Endothelial cell of umbilical vein (primary cell): ENCODE measurements at regions not wholly inside any gene's neighbourhood (a gene's known extent, or its start where the extent isn't known, plus 50 kb on each side); places are given as distances from the start of the nearest gene placed in this dataset.

Source experiments
- BruUV-seq: library from RNA; stranded (reverse); fragments of 400-500 nt; replicated peaks from 2 replicates; lab custom pipeline; 2021; lab: Mats Ljungman, UMichigan
- CTCF ChIA-PET: fragments of 300-600, 350-600 bp; sonication (Branson Sonifier 250); formaldehyde crosslinking; loops from one replicate; lab custom pipeline; 2021; ENCODE audit warnings: antibody characterized with exemption, inconsistent platforms; lab: Charles Lee
- POLR2A ChIA-PET: fragments of 300-600, 350-600 bp; sonication (Branson Sonifier 250); formaldehyde crosslinking; loops from one replicate; lab custom pipeline; 2021; ENCODE audit warnings: antibody characterized with exemption, inconsistent platforms; lab: Charles Lee
- DNase-seq: peaks from one replicate; pipeline ENCODE4 v3.0.0-alpha.2; 2011; ENCODE audit warnings: low read depth, low spot score
- FAIRE-seq: peaks from 2 replicates; lab custom pipeline; 2011; peaks lifted over from hg19 to GRCh38; lab: Jason Lieb, UNC
- H2AFZ ChIP-seq: 2 replicates; pipeline ENCODE4 v1.6.0; 2012; ENCODE audit warnings: low read depth, low read length, control low read depth, inconsistent platforms
- H3K27ac ChIP-seq: 2 replicates; pipeline ENCODE4 v1.5.1; 2011; ENCODE audit warnings: low read depth, mild to moderate bottlenecking, control low read depth, low read length, moderate library complexity; ENCODE audit not compliant: insufficient read depth
- H3K27me3 ChIP-seq, 2 experiments: 2 replicates each; pipeline versions ENCODE4 v1.6.0 to v1.6.1; 2011; ENCODE audit warnings: low read length in 2 of 2, mixed read lengths in 1 of 2; ENCODE audit not compliant: control insufficient read depth in 2 of 2, insufficient read depth in 2 of 2
- H3K36me3 ChIP-seq, 2 experiments: 2 replicates in 1 of 2; 3 replicates in 1 of 2; pipeline ENCODE4 v1.5.1; 2011; ENCODE audit warnings: low read length in 2 of 2, mild to moderate bottlenecking in 1 of 2, moderate library complexity in 1 of 2; ENCODE audit not compliant: control insufficient read depth in 2 of 2, insufficient read depth in 2 of 2; ENCODE audit errors: extremely low read depth in 1 of 2
- H3K4me1 ChIP-seq: 3 replicates; pipeline ENCODE4 v1.5.1; 2011; ENCODE audit warnings: mild to moderate bottlenecking, low read length; ENCODE audit not compliant: control insufficient read depth, insufficient read depth; ENCODE audit errors: extremely low read depth
- H3K4me2 ChIP-seq: 2 replicates; pipeline ENCODE4 v1.6.1; 2011; ENCODE audit warnings: low read length, control low read depth, mixed read lengths; ENCODE audit not compliant: insufficient read depth
- H3K4me3 ChIP-seq, 3 experiments: fragments of 200-600 bp in 1 of 3; sonication (generic), shearing (Covaris generic) in 1 of 3; replicated peaks in 1 of 3; 2 replicates each; pipeline ENCODE4 v1.5.1; 2011 to 2016; ENCODE audit warnings: control low read depth in 3 of 3, low read length in 3 of 3, mild to moderate bottlenecking in 2 of 3, inconsistent platforms in 1 of 3, low read depth in 1 of 3, moderate library complexity in 1 of 3; ENCODE audit not compliant: insufficient read depth in 1 of 3
- H3K79me2 ChIP-seq: 2 replicates; pipeline ENCODE4 v1.6.0; 2012; ENCODE audit warnings: low read length, inconsistent platforms; ENCODE audit not compliant: control insufficient read depth, insufficient read depth
- H3K9ac ChIP-seq: replicated peaks from 2 replicates; pipeline ENCODE3; 2011; ENCODE audit warnings: low read length, control low read depth; ENCODE audit not compliant: insufficient read depth; ENCODE audit errors: extremely low read depth
- H3K9me1 ChIP-seq: replicated peaks from 3 replicates; pipeline ENCODE4 v1.6.0; 2011; ENCODE audit warnings: mild to moderate bottlenecking, low read length; ENCODE audit not compliant: control insufficient read depth, insufficient read depth; ENCODE audit errors: extremely low read depth
- H3K9me3 ChIP-seq: replicated peaks from 2 replicates; pipeline ENCODE4 v1.5.1; 2012; ENCODE audit warnings: low read length, inconsistent platforms; ENCODE audit not compliant: control insufficient read depth, insufficient read depth
- H4K20me1 ChIP-seq: replicated peaks from 2 replicates; pipeline ENCODE3; 2011; ENCODE audit warnings: mild to moderate bottlenecking, low read length; ENCODE audit not compliant: control insufficient read depth, insufficient read depth; ENCODE audit errors: extremely low read depth
- EZH2 ChIP-seq: IDR thresholded peaks from 2 replicates; pipeline ENCODE4 v1.6.1; 2012; ENCODE audit warnings: borderline replicate concordance, low read depth, mild to moderate bottlenecking, moderate library complexity, low read length, inconsistent platforms; ENCODE audit not compliant: severe bottlenecking
- FOS ChIP-seq: IDR thresholded peaks from 2 replicates; pipeline ENCODE4 v1.6.1; 2011; ENCODE audit warnings: mild to moderate bottlenecking, low read length, moderate library complexity, borderline replicate concordance; ENCODE audit not compliant: insufficient read depth
- GATA2 ChIP-seq: IDR thresholded peaks from 2 replicates; pipeline ENCODE4 v1.7.0; 2011; ENCODE audit warnings: low read depth, mild to moderate bottlenecking, moderate library complexity, mixed read lengths, low read length; ENCODE audit not compliant: insufficient read length, insufficient read depth
- JUN ChIP-seq: IDR thresholded peaks from 2 replicates; pipeline ENCODE4 v1.6.1; 2011; ENCODE audit warnings: borderline replicate concordance, low read depth; ENCODE audit not compliant: insufficient read length, insufficient read depth
- MAX ChIP-seq: IDR thresholded peaks from 2 replicates; pipeline ENCODE4 v1.6.1; 2011; ENCODE audit not compliant: insufficient read depth, insufficient read length
- MYC ChIP-seq: IDR thresholded peaks from one replicate; pipeline ENCODE4 v1.6.1; 2011; ENCODE audit warnings: mild to moderate bottlenecking, low read depth, low read length
- POLR2A ChIP-seq: IDR thresholded peaks from 2 replicates; pipeline ENCODE4 v1.6.1; 2012; ENCODE audit warnings: low read depth, mild to moderate bottlenecking, control low read depth, low read length
- POLR2AphosphoS5 ChIP-seq: IDR thresholded peaks from 2 replicates; pipeline ENCODE4 v1.6.1; 2012; ENCODE audit warnings: low read depth, mild to moderate bottlenecking, control low read depth, low read length, moderate library complexity; ENCODE audit not compliant: insufficient read depth
- dilution Hi-C: fragments of 300-500 bp; cut with MboI; formaldehyde crosslinking; loops from one replicate; pipeline ENCODE4 v1.15.0; 2019; ENCODE audit warnings: low sequenced_read_pairs; ENCODE audit not compliant: extremely low pct_ligation_motif_present
- intact Hi-C: fragments of 100-400 bp; cut with micrococcal nuclease; formaldehyde crosslinking; loops from one replicate; pipeline ENCODE4 v1.10.0; 2022
- TF ChIP-seq, protein P1 (sequence below), 2 donors: IDR thresholded peaks; 1 replicate in 1 of 2; 2 replicates in 1 of 2; pipeline ENCODE4 v1.5.1; 2011; ENCODE audit warnings: low read length in 2 of 2, mild to moderate bottlenecking in 2 of 2, moderate library complexity in 2 of 2, control low read depth in 1 of 2, inconsistent platforms in 1 of 2, low read depth in 1 of 2; ENCODE audit not compliant: insufficient read depth in 1 of 2; ENCODE audit errors: extremely low read depth in 1 of 2

GRCh38 chr11:109726061-109726460 lies 304.1 kb downstream of the C11orf87 start:
- Histone ChIP-seq H3K27me3 (no peaks in the 10 kb centered on the region), H3K4me3 (no peak overlapping the region), H3K4me1 (no peaks in the 10 kb centered on the region), H3K9me3 (no peaks in the 10 kb centered on the region), H3K9ac (no peak overlapping the region), H3K79me2 (no peaks in the 10 kb centered on the region), H3K36me3 (no peaks in the 10 kb centered on the region), H3K4me2 (no peak overlapping the region), H2AFZ (no peak overlapping the region), H4K20me1 (no peaks in the 10 kb centered on the region), H3K27ac (no peak overlapping the region), H3K9me1 (no peaks in the 10 kb centered on the region)
- DNase-seq (no peak), FAIRE-seq (no peak)
- ChIA-PET POLR2A (no interaction called here), CTCF (no interaction called here)
- intact Hi-C loops, result no loop called here
- TF ChIP-seq GATA2 (no peak), MAX (no peak), FOS (no peak), JUN (no peak), POLR2A (no peak), MYC (no peak), EZH2 (no peak), POLR2AphosphoS5 (no peak)
- TF ChIP-seq, protein P1, sequence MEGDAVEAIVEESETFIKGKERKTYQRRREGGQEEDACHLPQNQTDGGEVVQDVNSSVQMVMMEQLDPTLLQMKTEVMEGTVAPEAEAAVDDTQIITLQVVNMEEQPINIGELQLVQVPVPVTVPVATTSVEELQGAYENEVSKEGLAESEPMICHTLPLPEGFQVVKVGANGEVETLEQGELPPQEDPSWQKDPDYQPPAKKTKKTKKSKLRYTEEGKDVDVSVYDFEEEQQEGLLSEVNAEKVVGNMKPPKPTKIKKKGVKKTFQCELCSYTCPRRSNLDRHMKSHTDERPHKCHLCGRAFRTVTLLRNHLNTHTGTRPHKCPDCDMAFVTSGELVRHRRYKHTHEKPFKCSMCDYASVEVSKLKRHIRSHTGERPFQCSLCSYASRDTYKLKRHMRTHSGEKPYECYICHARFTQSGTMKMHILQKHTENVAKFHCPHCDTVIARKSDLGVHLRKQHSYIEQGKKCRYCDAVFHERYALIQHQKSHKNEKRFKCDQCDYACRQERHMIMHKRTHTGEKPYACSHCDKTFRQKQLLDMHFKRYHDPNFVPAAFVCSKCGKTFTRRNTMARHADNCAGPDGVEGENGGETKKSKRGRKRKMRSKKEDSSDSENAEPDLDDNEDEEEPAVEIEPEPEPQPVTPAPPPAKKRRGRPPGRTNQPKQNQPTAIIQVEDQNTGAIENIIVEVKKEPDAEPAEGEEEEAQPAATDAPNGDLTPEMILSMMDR (IDR thresholded peaks at IDR 0.05; ENCODE audit: extremely low read depth in 1 of 2, insufficient read depth in 1 of 2, low read depth in 1 of 2, low read length in 2 of 2), result no peak
- BruUV-seq, result no TSS peak
- dilution Hi-C loops, result no loop called here
